Tibial artery (tissue), 4 donors: ENCODE measurements at regions not wholly inside any gene's neighbourhood (a gene's known extent, or its start where the extent isn't known, plus 50 kb on each side); places are given as distances from the start of the nearest gene placed in this dataset.

Experiments used
- DNase-seq, 2 donors: peaks; one replicate each; pipeline ENCODE4 v3.0.0-alpha.2; 2019
- H3K27ac ChIP-seq, 2 donors: fragments of 200-600 bp; sonication (generic) in 1 of 2; 1 replicate in 1 of 2; 2 replicates in 1 of 2; pipeline ENCODE4 v1.5.1; 2018 to 2019; ENCODE audit warnings: mild to moderate bottlenecking in 1 of 2
- H3K27me3 ChIP-seq, 2 donors: fragments of 200-600 bp; sonication (generic) in 1 of 2; one replicate each; pipeline versions ENCODE4 v1.5.1 to v1.6.0; 2016 to 2019
- H3K36me3 ChIP-seq, 3 donors: fragments of 200-600 bp; sonication (generic) in 2 of 3; one replicate each; pipeline ENCODE4 v1.5.1; 2016 to 2019; ENCODE audit warnings: mild to moderate bottlenecking in 2 of 3
- H3K4me1 ChIP-seq, 4 donors: fragments of 200-600 bp; sonication (generic) in 2 of 4; 1 replicate in 3 of 4; 2 replicates in 1 of 4; pipeline ENCODE4 v1.5.1; 2016 to 2019
- H3K4me3 ChIP-seq, 2 donors: fragments of 200-600 bp; sonication (generic) in 1 of 2; 1 replicate in 1 of 2; 2 replicates in 1 of 2; pipeline ENCODE4 v1.5.1; 2018 to 2019; ENCODE audit warnings: mild to moderate bottlenecking in 2 of 2
- H3K9me3 ChIP-seq, 3 donors: fragments of 200-600 bp; sonication (generic) in 1 of 3; one replicate each; pipeline ENCODE4 v1.5.1; 2016 to 2019
- intact Hi-C: fragments of 100-400 bp; cut with DNase I; formaldehyde crosslinking; loops from one replicate; pipeline ENCODE4 v1.15.0; 2023; ENCODE audit warnings: low total_unique reads
- TF ChIP-seq, protein P1 (sequence below), 2 experiments: fragments of 200-600 bp in 1 of 2; fragments of 450-650 bp in 1 of 2; IDR thresholded peaks; one replicate each; pipeline ENCODE4 v1.5.1; 2017 to 2019; ENCODE audit warnings: antibody characterized with exemption in 2 of 2, mild to moderate bottlenecking in 1 of 2, moderate library complexity in 1 of 2

DNA sequence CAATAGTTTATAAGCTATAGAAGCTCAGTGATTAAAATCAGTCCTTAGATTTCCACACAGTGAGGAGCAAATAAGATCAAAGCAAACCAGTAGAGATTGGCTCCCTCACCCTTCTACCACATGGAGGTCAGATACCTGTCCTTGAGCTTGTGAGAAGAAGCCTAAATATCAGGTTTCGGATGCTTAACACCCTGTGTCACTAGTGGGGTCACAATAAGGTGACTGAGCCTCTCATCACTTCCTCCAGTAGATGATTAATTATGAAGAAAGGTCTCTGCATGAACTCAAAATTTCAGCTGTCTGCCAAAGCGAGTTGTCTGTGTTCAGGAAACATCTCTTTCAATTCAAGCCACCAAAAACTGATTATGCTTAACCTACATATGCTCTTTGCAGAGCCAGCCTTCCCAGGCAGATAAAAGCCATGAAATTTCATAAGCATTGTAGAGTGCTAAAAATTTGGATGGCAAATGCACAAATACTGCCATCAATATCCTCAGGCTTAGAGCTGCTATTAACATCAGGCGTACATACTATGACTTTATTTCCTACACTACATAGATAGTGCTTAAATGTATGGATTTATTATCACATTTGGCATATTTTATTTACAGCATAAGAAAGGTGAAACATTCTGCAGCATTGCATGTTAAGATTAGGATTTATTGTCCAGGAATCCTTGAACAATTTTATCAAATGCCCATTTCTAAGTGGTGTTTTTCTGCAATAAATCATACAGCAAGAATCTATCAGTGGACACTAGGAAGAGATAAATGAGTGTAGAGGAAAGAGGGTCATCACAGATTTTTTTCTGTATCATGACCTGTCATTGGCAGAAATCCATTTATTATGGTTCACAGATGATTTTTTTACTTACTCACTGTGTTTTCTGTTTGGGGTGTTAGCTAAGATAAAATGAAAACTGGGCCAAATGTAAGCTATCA lies 285.1 kb upstream of the SP8 start:
- H3K4me1 ChIP-seq: no peaks in the 10 kb centered on the region
- H3K9me3 ChIP-seq: no peaks in the 10 kb centered on the region
- DNase-seq: no peak
- H3K4me3 ChIP-seq: no peak overlapping the region
- no peak overlapping the region for H3K27ac ChIP-seq
- TF ChIP-seq, protein P1, sequence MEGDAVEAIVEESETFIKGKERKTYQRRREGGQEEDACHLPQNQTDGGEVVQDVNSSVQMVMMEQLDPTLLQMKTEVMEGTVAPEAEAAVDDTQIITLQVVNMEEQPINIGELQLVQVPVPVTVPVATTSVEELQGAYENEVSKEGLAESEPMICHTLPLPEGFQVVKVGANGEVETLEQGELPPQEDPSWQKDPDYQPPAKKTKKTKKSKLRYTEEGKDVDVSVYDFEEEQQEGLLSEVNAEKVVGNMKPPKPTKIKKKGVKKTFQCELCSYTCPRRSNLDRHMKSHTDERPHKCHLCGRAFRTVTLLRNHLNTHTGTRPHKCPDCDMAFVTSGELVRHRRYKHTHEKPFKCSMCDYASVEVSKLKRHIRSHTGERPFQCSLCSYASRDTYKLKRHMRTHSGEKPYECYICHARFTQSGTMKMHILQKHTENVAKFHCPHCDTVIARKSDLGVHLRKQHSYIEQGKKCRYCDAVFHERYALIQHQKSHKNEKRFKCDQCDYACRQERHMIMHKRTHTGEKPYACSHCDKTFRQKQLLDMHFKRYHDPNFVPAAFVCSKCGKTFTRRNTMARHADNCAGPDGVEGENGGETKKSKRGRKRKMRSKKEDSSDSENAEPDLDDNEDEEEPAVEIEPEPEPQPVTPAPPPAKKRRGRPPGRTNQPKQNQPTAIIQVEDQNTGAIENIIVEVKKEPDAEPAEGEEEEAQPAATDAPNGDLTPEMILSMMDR (IDR thresholded peaks at IDR 0.05): no peak
- intact Hi-C loops: no loop called here
- H3K27me3 ChIP-seq: no peaks in the 10 kb centered on the region
- no peaks in the 10 kb centered on the region for H3K36me3 ChIP-seq

GRCh38 chr7:21076054-21076453 lies 289.4 kb upstream of the SP8 start:
- Histone ChIP-seq H3K9me3 (no peaks in the 10 kb centered on the region), H3K4me1 (no peaks in the 10 kb centered on the region), H3K4me3 (no peak overlapping the region), H3K36me3 (no peaks in the 10 kb centered on the region), H3K27ac (no peak overlapping the region), H3K27me3 (no peaks in the 10 kb centered on the region)
- TF ChIP-seq, protein P1 (IDR thresholded peaks at IDR 0.05): no peak
- no peak for DNase-seq
- intact Hi-C loops: no loop called here

- Histone ChIP-seq H3K9me3 (no peaks in the 10 kb centered on the region), H3K27ac (no peak overlapping the region), H3K4me3 (no peak overlapping the region), H3K4me1 (no peaks in the 10 kb centered on the region), H3K27me3 (no peaks in the 10 kb centered on the region), H3K36me3 (no peaks in the 10 kb centered on the region)
- intact Hi-C loops: no loop called here
- TF ChIP-seq, protein P1 (IDR thresholded peaks at IDR 0.05): no peak
- no peak for DNase-seq
These were observed 289.9 kb upstream of the SP8 start for GRCh38 chr7:21076574-21076973.

GRCh38 chr7:21077602-21078001 lies 290.9 kb upstream of the SP8 start:
- TF ChIP-seq, protein P1 (IDR thresholded peaks at IDR 0.05): no peak
- no peaks in the 10 kb centered on the region for H3K27me3 ChIP-seq
- no peak overlapping the region for H3K27ac ChIP-seq
- no peaks in the 10 kb centered on the region for H3K9me3 ChIP-seq
- intact Hi-C loops: no loop called here
- H3K4me1 ChIP-seq: no peaks in the 10 kb centered on the region
- no peak overlapping the region for H3K4me3 ChIP-seq
- H3K36me3 ChIP-seq: no peaks in the 10 kb centered on the region
- no peak for DNase-seq

DNA sequence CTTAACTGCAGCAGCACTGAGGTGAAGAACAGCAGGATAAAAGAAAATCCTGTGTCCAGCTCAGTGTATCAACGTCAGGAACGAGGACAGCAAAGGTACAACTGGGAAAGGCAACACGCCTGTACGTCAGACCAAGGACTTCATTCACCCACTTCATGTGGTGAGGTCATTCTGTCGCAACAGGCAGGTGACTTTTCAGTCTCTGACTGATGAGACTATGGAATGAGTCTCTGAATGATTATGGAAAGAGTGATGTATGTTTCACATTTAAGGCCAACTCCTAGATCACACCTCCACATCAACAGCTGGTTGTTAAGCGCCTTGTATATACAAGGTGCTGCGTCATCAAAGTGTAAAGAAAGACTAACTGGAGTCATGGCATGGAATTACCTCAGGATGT lies 297.6 kb upstream of the SP8 start:
- Histone ChIP-seq H3K36me3 (no peaks in the 10 kb centered on the region), H3K4me3 (no peak overlapping the region), H3K4me1 (no peaks in the 10 kb centered on the region), H3K9me3 (peaks cover 0 to 6% (median 0%) of the 10 kb centered on the region in 3 donors), H3K27me3 (no peaks in the 10 kb centered on the region), H3K27ac (no peak overlapping the region)
- no peak for DNase-seq
- TF ChIP-seq, protein P1 (IDR thresholded peaks at IDR 0.05): no peak
- intact Hi-C loops: no loop called here
